ENCODE measurements at regions not wholly inside any gene's neighbourhood (a gene's known extent, or its start where the extent isn't known, plus 50 kb on each side); places are given as distances from the start of the nearest gene placed in this dataset.

DNA sequence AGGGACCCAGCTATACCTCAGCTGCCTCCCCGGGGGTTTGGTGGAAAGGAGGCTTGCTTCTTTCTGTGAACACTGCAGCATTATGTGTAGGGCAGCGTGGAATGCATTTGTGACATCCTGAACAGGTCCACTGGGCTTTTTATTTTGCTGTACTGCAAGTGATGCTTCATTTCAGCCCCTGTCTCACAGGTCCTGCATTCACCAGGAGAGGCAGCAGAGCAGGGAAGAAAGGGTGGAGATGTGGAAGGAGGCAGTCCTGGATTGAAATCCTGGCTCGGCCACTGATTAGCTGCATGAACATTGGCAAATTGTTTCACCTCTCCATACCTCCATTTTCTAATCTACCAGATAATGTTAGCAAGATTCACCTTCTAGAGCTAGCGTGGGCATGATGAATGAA, 77.9 kb upstream of the ZBTB18 start:
- no peak overlapping the region for H3K18ac ChIP-seq (ENCODE audit: insufficient read length, low read depth, low read length)
- Mint-ChIP-seq H3K27me3 (ENCODE audit: low read depth) (no peaks in the 10 kb centered on the region; the same call in 1 of the 2 replicates), H3K4me3 (no peak overlapping the region), H3K36me3 (ENCODE audit: insufficient read depth in 1 of 3, low read depth in 3 of 3) (no peaks in the 10 kb centered on the region), H3K9me3 (no peaks in the 10 kb centered on the region), H3K27ac (no peak overlapping the region; a peak in 1 of 7 replicates), H3K4me1 (peaks cover 8 to 10% of the 10 kb centered on the region in 2 experiments)
- H3K79me1 ChIP-seq (ENCODE audit: insufficient read depth, low read depth, low read length, poor library complexity, severe bottlenecking), result no peaks in the 10 kb centered on the region
- peaks cover 3% of the 10 kb centered on the region; the same call in 1 of the 2 replicates for H3K4me1 ChIP-seq (ENCODE audit: insufficient read depth, low read length)
- no peak overlapping the region for H4K91ac ChIP-seq (ENCODE audit: insufficient read length, low read depth, low read length)
- H2AFZ ChIP-seq (ENCODE audit: low read length), result no peak overlapping the region
- no peak overlapping the region for H3T11ph ChIP-seq (ENCODE audit: low read length)
- no peak overlapping the region for H3K14ac ChIP-seq (ENCODE audit: insufficient read depth, low read length)
- no CpG with 5 or more reads among the region's 4 CpGs for WGBS (ENCODE audit: extremely low coverage, insufficient read length, low lambda C conversion rate)
- no peak overlapping the region for H3K56ac ChIP-seq (ENCODE audit: insufficient read length, low read depth, low read length)
- H4K8ac ChIP-seq (replicated peaks; ENCODE audit: insufficient read length, low read depth, low read length), result no peak overlapping the region
- no peak overlapping the region for H4K5ac ChIP-seq (ENCODE audit: insufficient read length, low read depth, low read length)
- H2BK120ac ChIP-seq (ENCODE audit: low read depth, low read length, poor library complexity, severe bottlenecking), result no peak overlapping the region
- H2BK15ac ChIP-seq (ENCODE audit: low read depth, low read length), result no peak overlapping the region
- no peak overlapping the region for H3K9ac ChIP-seq (ENCODE audit: extremely low read depth, insufficient read length, low read length)
- no peak overlapping the region for H3K4ac ChIP-seq (ENCODE audit: low read depth, low read length)
- H2BK5ac ChIP-seq (ENCODE audit: insufficient read length, low read length), result no peak overlapping the region
- no peak for DNase-seq
- H2BK20ac ChIP-seq (ENCODE audit: low read depth, low read length, poor library complexity, severe bottlenecking), result no peak overlapping the region
- H2BK12ac ChIP-seq (ENCODE audit: insufficient read length, low read depth, low read length), result no peak overlapping the region
- no peaks in the 10 kb centered on the region for H3K79me2 ChIP-seq (ENCODE audit: insufficient read depth, low read length)
- no peak overlapping the region for H2AK5ac ChIP-seq (ENCODE audit: insufficient read length, low read length)
- H3K27me3 ChIP-seq (ENCODE audit: insufficient read depth, low read length), result no peaks in the 10 kb centered on the region
- no peaks in the 10 kb centered on the region for H3K9me3 ChIP-seq (ENCODE audit: control insufficient read depth, low read depth, low read length)
- H3K27ac ChIP-seq (ENCODE audit: insufficient read length, low read depth, low read length), result no peak overlapping the region
- TF ChIP-seq, protein P1, sequence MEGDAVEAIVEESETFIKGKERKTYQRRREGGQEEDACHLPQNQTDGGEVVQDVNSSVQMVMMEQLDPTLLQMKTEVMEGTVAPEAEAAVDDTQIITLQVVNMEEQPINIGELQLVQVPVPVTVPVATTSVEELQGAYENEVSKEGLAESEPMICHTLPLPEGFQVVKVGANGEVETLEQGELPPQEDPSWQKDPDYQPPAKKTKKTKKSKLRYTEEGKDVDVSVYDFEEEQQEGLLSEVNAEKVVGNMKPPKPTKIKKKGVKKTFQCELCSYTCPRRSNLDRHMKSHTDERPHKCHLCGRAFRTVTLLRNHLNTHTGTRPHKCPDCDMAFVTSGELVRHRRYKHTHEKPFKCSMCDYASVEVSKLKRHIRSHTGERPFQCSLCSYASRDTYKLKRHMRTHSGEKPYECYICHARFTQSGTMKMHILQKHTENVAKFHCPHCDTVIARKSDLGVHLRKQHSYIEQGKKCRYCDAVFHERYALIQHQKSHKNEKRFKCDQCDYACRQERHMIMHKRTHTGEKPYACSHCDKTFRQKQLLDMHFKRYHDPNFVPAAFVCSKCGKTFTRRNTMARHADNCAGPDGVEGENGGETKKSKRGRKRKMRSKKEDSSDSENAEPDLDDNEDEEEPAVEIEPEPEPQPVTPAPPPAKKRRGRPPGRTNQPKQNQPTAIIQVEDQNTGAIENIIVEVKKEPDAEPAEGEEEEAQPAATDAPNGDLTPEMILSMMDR (conservative IDR thresholded peaks at IDR 0.05), result no peak
- H3K4me2 ChIP-seq (ENCODE audit: insufficient read depth, insufficient read length, low read length), result no peak overlapping the region
- no peaks in the 10 kb centered on the region for H4K20me1 ChIP-seq (ENCODE audit: control insufficient read depth, insufficient read depth, insufficient read length)
- no peaks in the 10 kb centered on the region for H3K23me2 ChIP-seq (ENCODE audit: insufficient read length, low read depth, low read length, poor library complexity, severe bottlenecking)
- no peak overlapping the region for H3K23ac ChIP-seq (ENCODE audit: insufficient read length, low read depth, low read length)

Data from H9 (cell line).